Fibroblast of lung (primary cell): ENCODE measurements at regions not wholly inside any gene's neighbourhood (a gene's known extent, or its start where the extent isn't known, plus 50 kb on each side); places are given as distances from the start of the nearest gene placed in this dataset.

Experiments
- DNase-seq, 2 donors: peaks; one replicate each; pipeline versions ENCODE4 v3.0.0 to v3.0.0-alpha.2; 2010; ENCODE audit warnings: low read depth in 2 of 2
- H2AFZ ChIP-seq: 2 replicates; pipeline ENCODE4 v1.5.1; 2012; ENCODE audit warnings: low read length, control low read depth, inconsistent platforms
- H3K27ac ChIP-seq: 2 replicates; pipeline ENCODE4 v1.5.1; 2011; ENCODE audit warnings: low read length, control low read depth; ENCODE audit not compliant: insufficient read depth
- H3K27me3 ChIP-seq: 2 replicates; pipeline ENCODE4 v1.5.1; 2011; ENCODE audit warnings: mild to moderate bottlenecking, low read length; ENCODE audit not compliant: control insufficient read depth, insufficient read depth
- H3K36me3 ChIP-seq: 2 replicates; pipeline ENCODE4 v1.5.1; 2011; ENCODE audit warnings: low read length; ENCODE audit not compliant: control insufficient read depth, insufficient read depth
- H3K4me1 ChIP-seq: 2 replicates; pipeline ENCODE4 v1.5.1; 2011; ENCODE audit warnings: low read length; ENCODE audit not compliant: control insufficient read depth, insufficient read depth; ENCODE audit errors: extremely low read depth
- H3K4me2 ChIP-seq: 2 replicates; pipeline ENCODE4 v1.5.1; 2011; ENCODE audit warnings: low read length, control low read depth; ENCODE audit not compliant: insufficient read depth; ENCODE audit errors: extremely low read depth
- H3K4me3 ChIP-seq, 4 experiments: fragments of 200-600 bp in 1 of 4; sonication (generic) in 1 of 4; replicated peaks in 1 of 4; 2 replicates each; pipeline ENCODE4 v1.5.1; 2011 to 2016; ENCODE audit warnings: low read length in 4 of 4, low read depth in 3 of 4, mild to moderate bottlenecking in 3 of 4, control low read depth in 2 of 4, inconsistent platforms in 1 of 4, mixed read lengths in 1 of 4; ENCODE audit not compliant: insufficient read depth in 1 of 4; ENCODE audit errors: control extremely low read depth in 1 of 4
- H3K79me2 ChIP-seq: 2 replicates; pipeline ENCODE4 v1.5.1; 2012; ENCODE audit warnings: mild to moderate bottlenecking, low read length, inconsistent platforms; ENCODE audit not compliant: control insufficient read depth, insufficient read depth
- H3K9ac ChIP-seq: 2 replicates; pipeline ENCODE4 v1.5.1; 2011; ENCODE audit warnings: mild to moderate bottlenecking, low read length, control low read depth; ENCODE audit not compliant: insufficient read depth
- H3K9me3 ChIP-seq: 2 replicates; pipeline ENCODE4 v1.5.1; 2012; ENCODE audit warnings: low read depth, low read length; ENCODE audit not compliant: control insufficient read depth, insufficient read depth
- H4K20me1 ChIP-seq: 2 replicates; pipeline ENCODE4 v1.5.1; 2011; ENCODE audit warnings: low read length; ENCODE audit not compliant: control insufficient read depth, insufficient read depth; ENCODE audit errors: extremely low read depth
- EZH2 ChIP-seq: IDR thresholded peaks from 2 replicates; pipeline ENCODE4 v1.5.1; 2012; ENCODE audit warnings: low read length, control low read depth, mild to moderate bottlenecking; ENCODE audit errors: missing control alignments
- TF ChIP-seq, protein P1 (sequence below), 2 donors: IDR thresholded peaks in 1 of 2; conservative IDR thresholded peaks in 1 of 2; 1 replicate in 1 of 2; 2 replicates in 1 of 2; pipeline ENCODE4 v1.5.1; 2011 to 2012; ENCODE audit warnings: low read length in 2 of 2, control low read depth in 1 of 2, inconsistent platforms in 1 of 2, low read depth in 1 of 2, mild to moderate bottlenecking in 1 of 2

DNA sequence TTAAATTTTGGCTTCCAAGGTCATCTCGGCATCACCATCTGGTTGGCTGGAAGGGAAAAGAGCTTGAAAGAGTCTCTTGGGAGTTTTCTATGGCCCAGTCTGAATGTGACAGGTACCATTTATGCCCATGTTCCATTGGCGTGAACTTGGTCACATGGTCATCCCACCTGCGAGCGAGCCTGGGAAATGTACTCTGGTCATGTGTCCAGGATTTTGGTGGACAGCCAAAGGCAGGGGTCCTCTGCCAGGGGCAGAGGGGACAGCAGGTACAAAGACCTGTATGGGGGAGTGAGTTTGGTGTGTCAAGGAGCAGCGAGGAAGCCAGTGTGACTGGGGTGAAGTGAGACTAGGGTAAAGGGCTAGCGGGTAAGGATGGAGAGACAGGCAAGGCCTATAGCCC lies 112.6 kb downstream of the CDC5L start:
- no peak for DNase-seq
- H3K27me3 ChIP-seq: peaks cover 18% of the 10 kb centered on the region
- no peak for TF ChIP-seq EZH2
- TF ChIP-seq, protein P1, sequence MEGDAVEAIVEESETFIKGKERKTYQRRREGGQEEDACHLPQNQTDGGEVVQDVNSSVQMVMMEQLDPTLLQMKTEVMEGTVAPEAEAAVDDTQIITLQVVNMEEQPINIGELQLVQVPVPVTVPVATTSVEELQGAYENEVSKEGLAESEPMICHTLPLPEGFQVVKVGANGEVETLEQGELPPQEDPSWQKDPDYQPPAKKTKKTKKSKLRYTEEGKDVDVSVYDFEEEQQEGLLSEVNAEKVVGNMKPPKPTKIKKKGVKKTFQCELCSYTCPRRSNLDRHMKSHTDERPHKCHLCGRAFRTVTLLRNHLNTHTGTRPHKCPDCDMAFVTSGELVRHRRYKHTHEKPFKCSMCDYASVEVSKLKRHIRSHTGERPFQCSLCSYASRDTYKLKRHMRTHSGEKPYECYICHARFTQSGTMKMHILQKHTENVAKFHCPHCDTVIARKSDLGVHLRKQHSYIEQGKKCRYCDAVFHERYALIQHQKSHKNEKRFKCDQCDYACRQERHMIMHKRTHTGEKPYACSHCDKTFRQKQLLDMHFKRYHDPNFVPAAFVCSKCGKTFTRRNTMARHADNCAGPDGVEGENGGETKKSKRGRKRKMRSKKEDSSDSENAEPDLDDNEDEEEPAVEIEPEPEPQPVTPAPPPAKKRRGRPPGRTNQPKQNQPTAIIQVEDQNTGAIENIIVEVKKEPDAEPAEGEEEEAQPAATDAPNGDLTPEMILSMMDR (conservative IDR thresholded peaks at IDR 0.05 in 1 of 2, IDR thresholded peaks at IDR 0.05 in 1 of 2; ENCODE audit: low read depth in 1 of 2, low read length in 2 of 2): no peak

DNA sequence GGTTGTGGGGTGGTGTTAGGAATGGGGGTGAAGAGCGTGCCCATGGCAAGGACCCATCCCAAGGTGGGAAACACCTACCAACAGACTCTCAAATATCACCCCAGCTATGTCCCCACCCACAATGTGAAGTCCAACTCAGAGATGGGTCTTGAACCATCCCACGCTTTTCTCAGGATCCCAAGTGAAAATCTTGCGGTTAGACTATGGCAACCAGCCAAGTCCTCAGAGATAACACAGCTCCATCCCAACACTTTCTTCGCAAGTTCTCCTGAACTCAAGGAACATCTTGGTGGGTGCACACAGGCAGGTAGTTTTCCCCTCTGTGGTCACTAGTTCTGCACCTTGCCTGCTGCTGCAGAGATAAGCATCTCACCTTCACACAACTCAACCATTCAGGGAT lies 116.0 kb downstream of the CDC5L start:
- Histone ChIP-seq H3K4me1 (no peaks in the 10 kb centered on the region), H3K4me3 (no peak overlapping the region), H3K9ac (no peak overlapping the region), H3K9me3 (no peaks in the 10 kb centered on the region), H3K79me2 (no peaks in the 10 kb centered on the region), H4K20me1 (no peaks in the 10 kb centered on the region), H3K36me3 (no peaks in the 10 kb centered on the region), H2AFZ (no peak overlapping the region), H3K4me2 (no peak overlapping the region), H3K27me3 (peaks cover 13% of the 10 kb centered on the region), H3K27ac (no peak overlapping the region)
- no peak for TF ChIP-seq EZH2
- TF ChIP-seq, protein P1 (conservative IDR thresholded peaks at IDR 0.05 in 1 of 2, IDR thresholded peaks at IDR 0.05 in 1 of 2; ENCODE audit: low read depth in 1 of 2, low read length in 2 of 2): no peak
- DNase-seq: peak in 1 of 2 donors; percentile 13

More for the DNA sequence above, 112.6 kb downstream of the CDC5L start:
- no peak overlapping the region for H3K4me3 ChIP-seq
- H3K9ac ChIP-seq: no peak overlapping the region
- H2AFZ ChIP-seq: no peak overlapping the region
- H3K36me3 ChIP-seq: no peaks in the 10 kb centered on the region
- no peak overlapping the region for H3K27ac ChIP-seq
- no peak overlapping the region for H3K4me2 ChIP-seq
- no peaks in the 10 kb centered on the region for H3K9me3 ChIP-seq
- H3K4me1 ChIP-seq: no peaks in the 10 kb centered on the region
- H3K79me2 ChIP-seq: no peaks in the 10 kb centered on the region
- no peaks in the 10 kb centered on the region for H4K20me1 ChIP-seq

DNA sequence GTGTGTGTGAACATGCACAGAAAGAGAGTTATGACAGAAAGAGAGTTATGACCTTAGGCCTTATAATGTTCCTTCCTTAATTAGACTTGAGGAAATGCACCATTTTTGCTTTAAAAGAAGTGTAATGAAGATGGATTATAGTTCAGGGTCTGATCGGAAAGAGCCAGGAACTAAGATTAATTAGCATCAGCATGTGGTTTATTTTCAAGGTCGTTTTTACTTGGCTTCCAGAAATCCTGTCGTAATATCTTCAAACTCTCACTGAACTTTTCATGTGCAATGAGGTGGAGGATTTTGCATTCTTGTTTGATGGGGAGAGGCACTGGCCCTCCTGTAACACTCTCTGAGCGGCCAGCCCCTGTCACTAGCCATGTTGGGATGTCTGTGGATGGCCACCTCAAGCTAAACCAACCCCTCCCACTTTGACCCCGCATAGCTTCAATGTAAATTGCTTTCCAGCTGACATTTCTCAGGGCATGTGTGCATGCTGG lies 116.8 kb downstream of the CDC5L start:
- Histone ChIP-seq H3K9ac (no peak overlapping the region), H3K27ac (no peak overlapping the region), H3K79me2 (no peaks in the 10 kb centered on the region), H2AFZ (no peak overlapping the region), H3K27me3 (peaks cover 10% of the 10 kb centered on the region), H3K4me3 (no peak overlapping the region), H3K36me3 (no peaks in the 10 kb centered on the region), H4K20me1 (no peaks in the 10 kb centered on the region), H3K9me3 (no peaks in the 10 kb centered on the region), H3K4me2 (no peak overlapping the region), H3K4me1 (peaks cover 2% of the 10 kb centered on the region)
- no peak for TF ChIP-seq EZH2
- TF ChIP-seq, protein P1 (conservative IDR thresholded peaks at IDR 0.05 in 1 of 2, IDR thresholded peaks at IDR 0.05 in 1 of 2; ENCODE audit: low read depth in 1 of 2, low read length in 2 of 2): no peak
- DNase-seq: peak; percentile 63 to 97
